ENCODE measurements at regions not wholly inside any gene's neighbourhood (a gene's known extent, or its start where the extent isn't known, plus 50 kb on each side); places are given as distances from the start of the nearest gene placed in this dataset.

GRCh38 chr11:98793276-98793675, 227.5 kb upstream of the CNTN5 start:
- Histone ChIP-seq H3K4me3 (no peak overlapping the region), H3K36me3 (ENCODE audit: insufficient read depth) (no peaks in the 10 kb centered on the region), H3K4me2 (no peak overlapping the region), H3K27me3 (ENCODE audit: insufficient read depth) (no peaks in the 10 kb centered on the region), H2AFZ (no peak overlapping the region), H3F3A (replicated peaks; ENCODE audit: low read depth) (no peaks in the 10 kb centered on the region), H3K27ac (ENCODE audit: low read depth) (no peak overlapping the region), H3K79me2 (replicated peaks; ENCODE audit: insufficient read depth) (no peaks in the 10 kb centered on the region), H4K20me1 (replicated peaks; ENCODE audit: insufficient read depth) (no peaks in the 10 kb centered on the region), H3K4me1 (ENCODE audit: insufficient read depth) (no peaks in the 10 kb centered on the region), H3K9me2 (ENCODE audit: insufficient read depth) (no peaks in the 10 kb centered on the region)
- Mint-ChIP-seq H3K36me3 (ENCODE audit: low read depth) (no peaks in the 10 kb centered on the region), H3K4me3 (no peak overlapping the region), H3K27me3 (ENCODE audit: insufficient read depth, low read depth, poor library complexity) (no peaks in the 10 kb centered on the region), H3K27ac (no peak overlapping the region), H3K4me1 (no peaks in the 10 kb centered on the region), H3K9me3 (no peaks in the 10 kb centered on the region)
- no peak for TF ChIP-seq NANOG (IDR thresholded peaks at IDR 0.05; ENCODE audit: borderline replicate concordance)
- TF ChIP-seq CREB1 (CRISPR knock-in tag; IDR thresholded peaks at IDR 0.05; ENCODE audit: low read depth), result no peak
- no peak for TF ChIP-seq CTCF (conservative IDR thresholded peaks at IDR 0.05; ENCODE audit: low read depth in 2 of 2)
- no peak for TF ChIP-seq ZNF331 (CRISPR knock-in tag; IDR thresholded peaks at IDR 0.05; ENCODE audit: low read depth)
- TF ChIP-seq EZH2phosphoT487 (IDR thresholded peaks at IDR 0.05; ENCODE audit: unreplicated experiment), result no peak
- TF ChIP-seq REST (IDR thresholded peaks at IDR 0.05; ENCODE audit: unreplicated experiment), result no peak
- no peak for TF ChIP-seq EZH2 (IDR thresholded peaks at IDR 0.05; ENCODE audit: low read depth, unreplicated experiment)
- TF ChIP-seq ETS1 (IDR thresholded peaks at IDR 0.05), result no peak
- no peak for TF ChIP-seq ZNF114 (CRISPR knock-in tag; IDR thresholded peaks at IDR 0.05)
- no peak for TF ChIP-seq ZNF462 (CRISPR knock-in tag; IDR thresholded peaks at IDR 0.05)
- TF ChIP-seq STAT1 (IDR thresholded peaks at IDR 0.05; ENCODE audit: unreplicated experiment), result no peak
- TF ChIP-seq POLR2AphosphoS5 (IDR thresholded peaks at IDR 0.05; ENCODE audit: low read depth), result no peak
- no peak for TF ChIP-seq JUNB (IDR thresholded peaks at IDR 0.05; ENCODE audit: unreplicated experiment)
- no peak for ATAC-seq
- no peak for DNase-seq (ENCODE audit: low spot score)

All from GM23338 (cell line).